Upper lobe of left lung (tissue), 4 donors: ENCODE measurements at regions not wholly inside any gene's neighbourhood (a gene's known extent, or its start where the extent isn't known, plus 50 kb on each side); places are given as distances from the start of the nearest gene placed in this dataset.

ENCODE experiments used
- CTCF ChIP-seq, 6 experiments: fragments of 450-650 bp in 4 of 6; fragments of 200-600 bp in 2 of 6; sonication (generic) in 2 of 6; IDR thresholded peaks; one replicate each; pipeline ENCODE4 v1.5.1; 2016 to 2019; ENCODE audit warnings: antibody characterized with exemption in 6 of 6
- POLR2A ChIP-seq, 4 donors: fragments of 450-650 bp; IDR thresholded peaks; one replicate each; pipeline ENCODE4 v1.5.1; 2016 to 2017; ENCODE audit warnings: antibody characterized with exemption in 4 of 4, mild to moderate bottlenecking in 2 of 4
- POLR2AphosphoS5 ChIP-seq, 2 donors: sonication (generic); formaldehyde crosslinking; IDR thresholded peaks; one replicate each; pipeline ENCODE4 v1.5.1; 2017; ENCODE audit warnings: antibody characterized with exemption in 2 of 2

DNA sequence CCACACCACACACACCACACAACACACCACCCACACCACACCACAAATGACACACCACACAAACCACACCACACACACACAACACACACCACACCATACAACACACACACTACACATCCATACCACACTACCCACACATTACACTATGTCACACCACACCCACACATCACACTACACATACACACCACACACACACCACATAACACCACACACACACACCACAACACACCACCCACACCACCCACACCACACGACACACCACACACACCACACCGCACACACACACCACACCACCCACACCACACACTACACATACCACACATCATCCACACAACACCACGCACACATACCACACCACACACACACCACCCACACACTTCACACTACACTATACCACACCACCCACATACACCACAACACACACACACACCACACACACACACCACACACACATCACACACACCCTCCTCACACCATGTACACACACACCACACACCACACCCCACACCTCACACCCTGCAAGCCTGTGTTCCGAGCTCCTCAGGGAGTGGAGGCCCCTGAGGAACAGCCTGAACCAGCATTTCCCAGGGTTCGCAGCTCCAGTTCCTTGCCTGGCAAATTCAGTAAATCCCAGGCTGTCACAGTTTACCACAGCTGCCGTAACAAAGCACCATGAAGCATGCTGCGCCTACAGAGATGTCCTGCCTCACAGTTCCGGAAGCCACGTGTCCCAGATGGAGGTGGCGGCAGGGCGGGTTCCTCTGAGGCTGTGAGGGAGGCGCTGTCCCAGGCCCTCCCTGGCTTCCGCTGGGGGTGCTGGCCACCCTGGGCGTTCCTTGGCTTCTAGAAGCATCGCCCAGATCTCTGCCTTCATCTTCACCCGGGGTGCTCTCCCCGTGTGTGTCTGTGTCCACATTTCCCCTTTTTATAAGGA, 69.8 kb upstream of the ATP5PO start:
- TF ChIP-seq POLR2AphosphoS5 (IDR thresholded peaks at IDR 0.05) (no peak), CTCF (IDR thresholded peaks at IDR 0.05) (no peak), POLR2A (IDR thresholded peaks at IDR 0.05) (no peak)
